ENCODE measurements at regions not wholly inside any gene's neighbourhood (a gene's known extent, or its start where the extent isn't known, plus 50 kb on each side); places are given as distances from the start of the nearest gene placed in this dataset.
"Not testable (repeated sequence)": the region's sequence is repeated elsewhere in the genome, so short reads cannot be mapped to it uniquely, and the experiment has no call there.

DNA sequence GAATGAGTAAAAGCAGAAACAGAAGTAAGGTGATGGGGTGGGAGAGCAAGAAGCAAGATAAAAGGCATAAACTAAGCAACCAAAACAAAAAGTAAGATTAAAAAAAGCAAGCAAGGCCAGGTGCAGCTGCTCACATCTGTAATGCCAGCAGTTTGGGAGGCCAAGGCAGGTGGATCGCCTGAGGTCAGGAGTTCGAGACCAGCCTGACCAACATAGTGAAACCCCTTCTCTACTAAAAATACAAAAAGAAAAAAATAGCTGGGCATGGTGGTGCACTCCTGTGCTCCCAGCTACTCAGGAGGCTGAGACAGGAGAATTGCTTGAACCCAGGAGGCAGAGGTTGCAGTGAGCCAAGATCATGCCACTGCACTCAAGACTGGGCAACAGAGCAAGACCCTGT, 90.6 kb downstream of the PPIAL4G start:
- TF ChIP-seq CTCF (conservative IDR thresholded peaks at IDR 0.05 in 1 of 2, IDR thresholded peaks at IDR 0.05 in 1 of 2; ENCODE audit: low read depth in 1 of 2, low read length in 2 of 2); EZH2 (IDR thresholded peaks at IDR 0.05; ENCODE audit: low read length, missing control alignments): not testable (repeated sequence)
